HG02943 (cell line): ENCODE measurements at regions not wholly inside any gene's neighbourhood (a gene's known extent, or its start where the extent isn't known, plus 50 kb on each side); places are given as distances from the start of the nearest gene placed in this dataset.
"Not testable (repeated sequence)": the region's sequence is repeated elsewhere in the genome, so short reads cannot be mapped to it uniquely, and the experiment has no call there.

Experiments
- ATAC-seq: cut with Tn5 transposase; IDR thresholded peaks from one replicate; pipeline ENCODE4 v1.9.1; 2021; ENCODE audit warnings: mild to moderate bottlenecking, low read depth, moderate library complexity; ENCODE audit not compliant: unreplicated experiment

GRCh38 chr3:102676424-102676823 lies 241.6 kb downstream of the ZPLD1 start:
- ATAC-seq, result no peak

GRCh38 chr3:102682741-102683140 lies 247.9 kb downstream of the ZPLD1 start:
- ATAC-seq, result no peak

- no peak for ATAC-seq
Measured at GRCh38 chr3:102686792-102687191, 252.0 kb downstream of the ZPLD1 start.

GRCh38 chr3:102687851-102688555 lies 253.2 kb downstream of the ZPLD1 start:
- ATAC-seq, result no peak

GRCh38 chr3:102688556-102688930 lies 253.7 kb downstream of the ZPLD1 start:
- no peak for ATAC-seq

- ATAC-seq, result no peak
Measured at GRCh38 chr3:102691507-102691906, 256.7 kb downstream of the ZPLD1 start.

- no peak for ATAC-seq
Measured at GRCh38 chr3:102699104-102699818, 264.4 kb downstream of the ZPLD1 start.

- no peak for ATAC-seq
Measured at GRCh38 chr3:102699819-102700140, 265.0 kb downstream of the ZPLD1 start.

GRCh38 chr3:102712896-102713295 lies 278.1 kb downstream of the ZPLD1 start:
- ATAC-seq, result no peak

GRCh38 chr3:102714567-102714966 lies 279.8 kb downstream of the ZPLD1 start:
- ATAC-seq, result peak; percentile 13

- ATAC-seq, result peak; percentile 82
Measured at GRCh38 chr3:102715030-102715697, 280.3 kb downstream of the ZPLD1 start.

GRCh38 chr3:102718651-102719050 lies 283.8 kb downstream of the ZPLD1 start:
- no peak for ATAC-seq

- ATAC-seq, result no peak
Measured at GRCh38 chr3:102722317-102722716, 287.5 kb downstream of the ZPLD1 start.

- ATAC-seq, result no peak
Measured at GRCh38 chr3:102727340-102727739, 292.5 kb downstream of the ZPLD1 start.

- ATAC-seq, result not testable (repeated sequence)
Measured at GRCh38 chr3:102732581-102732980, 297.8 kb downstream of the ZPLD1 start.

GRCh38 chr3:102733791-102734563 lies 299.2 kb downstream of the ZPLD1 start:
- ATAC-seq, result no peak

GRCh38 chr3:102735311-102735710 lies 300.5 kb downstream of the ZPLD1 start:
- no peak for ATAC-seq

GRCh38 chr3:102736288-102736974 lies 301.6 kb downstream of the ZPLD1 start:
- no peak for ATAC-seq

GRCh38 chr3:102736975-102737304 lies 302.1 kb downstream of the ZPLD1 start:
- ATAC-seq, result no peak

GRCh38 chr3:102737353-102737752 lies 302.5 kb downstream of the ZPLD1 start:
- ATAC-seq, result no peak

GRCh38 chr3:102741105-102741504 lies 306.3 kb downstream of the ZPLD1 start:
- ATAC-seq, result no peak
